ENCODE measurements at regions not wholly inside any gene's neighbourhood (a gene's known extent, or its start where the extent isn't known, plus 50 kb on each side); places are given as distances from the start of the nearest gene placed in this dataset.

- no peak for DNase-seq
These were observed 61.0 kb downstream of the GTPBP8 start for GRCh38 chr3:113051787-113052186.

GRCh38 chr3:113053169-113053568 lies 62.4 kb downstream of the GTPBP8 start:
- no peak for DNase-seq

- no peak for DNase-seq
These were observed 63.8 kb downstream of the GTPBP8 start for GRCh38 chr3:113054552-113054951.

- DNase-seq: no peak
These were observed 64.4 kb downstream of the GTPBP8 start for GRCh38 chr3:113055201-113055600.

GRCh38 chr3:113055961-113056360 lies 65.2 kb downstream of the GTPBP8 start:
- no peak for DNase-seq

GRCh38 chr3:113057117-113057516 lies 66.3 kb downstream of the GTPBP8 start:
- DNase-seq: no peak

GRCh38 chr3:113058188-113058587 lies 67.4 kb downstream of the GTPBP8 start:
- no peak for DNase-seq

- no peak for DNase-seq
These were observed 71.9 kb downstream of the GTPBP8 start for GRCh38 chr3:113062705-113063104.

GRCh38 chr3:113063126-113063894 lies 72.5 kb downstream of the GTPBP8 start:
- no peak for DNase-seq

- no peak for DNase-seq
These were observed 73.4 kb downstream of the GTPBP8 start for GRCh38 chr3:113064183-113064582.

GRCh38 chr3:113065336-113065735 lies 74.6 kb downstream of the GTPBP8 start:
- no peak for DNase-seq

- no peak for DNase-seq
These were observed 79.4 kb downstream of the GTPBP8 start for GRCh38 chr3:113070072-113070640.

- DNase-seq: no peak
These were observed 79.9 kb downstream of the GTPBP8 start for GRCh38 chr3:113070681-113071113.

GRCh38 chr3:113075588-113075987 lies 84.8 kb downstream of the GTPBP8 start:
- no peak for DNase-seq

- DNase-seq: no peak
These were observed 88.6 kb downstream of the GTPBP8 start for GRCh38 chr3:113079218-113079961.

GRCh38 chr3:113084777-113085176 lies 94.0 kb downstream of the GTPBP8 start:
- DNase-seq: no peak

GRCh38 chr3:113086560-113087461 lies 96.0 kb downstream of the GTPBP8 start:
- DNase-seq: no peak

- no peak for DNase-seq
These were observed 97.8 kb downstream of the GTPBP8 start for GRCh38 chr3:113088616-113089015.

GRCh38 chr3:113091417-113091816 lies 100.6 kb downstream of the GTPBP8 start:
- DNase-seq: no peak

GRCh38 chr3:113092746-113093145 lies 102.0 kb downstream of the GTPBP8 start:
- no peak for DNase-seq

GRCh38 chr3:113094337-113095221 lies 103.8 kb downstream of the GTPBP8 start:
- DNase-seq: no peak
